ENCODE measurements at regions not wholly inside any gene's neighbourhood (a gene's known extent, or its start where the extent isn't known, plus 50 kb on each side); places are given as distances from the start of the nearest gene placed in this dataset.

GRCh38 chr5:175092691-175093090 is 351.3 kb downstream of the DRD1 start:
- DNase-seq (ENCODE audit: low read depth), result no peak

GRCh38 chr5:175088963-175089362 is 355.0 kb downstream of the DRD1 start:
- DNase-seq (ENCODE audit: low read depth), result no peak
- H3K4me3 ChIP-seq (ENCODE audit: low read depth, low read length), result no peak overlapping the region

More at GRCh38 chr5:175092691-175093090, 351.3 kb downstream of the DRD1 start:
- no peak overlapping the region for H3K4me3 ChIP-seq (ENCODE audit: low read depth, low read length)

GRCh38 chr5:175082866-175083590 is 358.6 kb downstream of the MSX2 start:
- DNase-seq (ENCODE audit: low read depth), result no peak
- H3K4me3 ChIP-seq (ENCODE audit: low read depth, low read length), result no peak overlapping the region

- DNase-seq (ENCODE audit: low read depth), result no peak
- no peak overlapping the region for H3K4me3 ChIP-seq (ENCODE audit: low read depth, low read length)
These were observed 358.0 kb downstream of the MSX2 start for GRCh38 chr5:175082346-175082745.

- H3K4me3 ChIP-seq (ENCODE audit: low read depth, low read length), result no peak overlapping the region
- no peak for DNase-seq (ENCODE audit: low read depth)
These were observed 355.3 kb downstream of the MSX2 start for GRCh38 chr5:175079707-175080106.

- no peak for DNase-seq (ENCODE audit: low read depth)
- no peak overlapping the region for H3K4me3 ChIP-seq (ENCODE audit: low read depth, low read length)
These were observed 345.9 kb downstream of the MSX2 start for GRCh38 chr5:175070283-175070682.

- no peak overlapping the region for H3K4me3 ChIP-seq (ENCODE audit: low read depth, low read length)
- DNase-seq (ENCODE audit: low read depth), result no peak
These were observed 335.9 kb downstream of the MSX2 start for GRCh38 chr5:175060257-175060656.

GRCh38 chr5:175059687-175060211 is 335.4 kb downstream of the MSX2 start:
- DNase-seq (ENCODE audit: low read depth), result no peak
- no peak overlapping the region for H3K4me3 ChIP-seq (ENCODE audit: low read depth, low read length)

GRCh38 chr5:175056831-175057230 is 332.4 kb downstream of the MSX2 start:
- no peak for DNase-seq (ENCODE audit: low read depth)
- H3K4me3 ChIP-seq (ENCODE audit: low read depth, low read length), result no peak overlapping the region

- H3K4me3 ChIP-seq (ENCODE audit: low read depth, low read length), result no peak overlapping the region
- no peak for DNase-seq (ENCODE audit: low read depth)
These were observed 329.9 kb downstream of the MSX2 start for GRCh38 chr5:175054243-175054642.

GRCh38 chr5:175052351-175052750 is 328.0 kb downstream of the MSX2 start:
- H3K4me3 ChIP-seq (ENCODE audit: low read depth, low read length), result no peak overlapping the region
- DNase-seq (ENCODE audit: low read depth), result no peak

- H3K4me3 ChIP-seq (ENCODE audit: low read depth, low read length), result no peak overlapping the region
- no peak for DNase-seq (ENCODE audit: low read depth)
These were observed 322.7 kb downstream of the MSX2 start for GRCh38 chr5:175047048-175047447.

- no peak for DNase-seq (ENCODE audit: low read depth)
- H3K4me3 ChIP-seq (ENCODE audit: low read depth, low read length), result no peak overlapping the region
These were observed 321.4 kb downstream of the MSX2 start for GRCh38 chr5:175045820-175046219.

GRCh38 chr5:175037820-175038219 is 313.4 kb downstream of the MSX2 start:
- no peak for DNase-seq (ENCODE audit: low read depth)
- H3K4me3 ChIP-seq (ENCODE audit: low read depth, low read length), result no peak overlapping the region

- no peak for DNase-seq (ENCODE audit: low read depth)
These were observed 311.6 kb downstream of the MSX2 start for GRCh38 chr5:175035882-175036533.

GRCh38 chr5:175034924-175035323 is 310.5 kb downstream of the MSX2 start:
- H3K4me3 ChIP-seq (ENCODE audit: low read depth, low read length), result no peak overlapping the region

More at GRCh38 chr5:175035882-175036533, 311.6 kb downstream of the MSX2 start:
- no peak overlapping the region for H3K4me3 ChIP-seq (ENCODE audit: low read depth, low read length)

GRCh38 chr5:175032741-175033151 is 308.4 kb downstream of the MSX2 start:
- DNase-seq (ENCODE audit: low read depth), result no peak
- H3K4me3 ChIP-seq (ENCODE audit: low read depth, low read length), result no peak overlapping the region

More at GRCh38 chr5:175034924-175035323, 310.5 kb downstream of the MSX2 start:
- DNase-seq (ENCODE audit: low read depth), result no peak

GRCh38 chr5:175032013-175032412 is 307.6 kb downstream of the MSX2 start:
- no peak for DNase-seq (ENCODE audit: low read depth)
- H3K4me3 ChIP-seq (ENCODE audit: low read depth, low read length), result no peak overlapping the region

- DNase-seq (ENCODE audit: low read depth), result no peak
- no peak overlapping the region for H3K4me3 ChIP-seq (ENCODE audit: low read depth, low read length)
These were observed 303.0 kb downstream of the MSX2 start for GRCh38 chr5:175027390-175027789.

GRCh38 chr5:175025077-175025476 is 300.7 kb downstream of the MSX2 start:
- no peak for DNase-seq (ENCODE audit: low read depth)
- no peak overlapping the region for H3K4me3 ChIP-seq (ENCODE audit: low read depth, low read length)
